HG03469 (cell line): ENCODE measurements at regions not wholly inside any gene's neighbourhood (a gene's known extent, or its start where the extent isn't known, plus 50 kb on each side); places are given as distances from the start of the nearest gene placed in this dataset.

ENCODE experiments used
- ATAC-seq: cut with Tn5 transposase; IDR thresholded peaks from one replicate; pipeline ENCODE4 v1.9.1; 2021; ENCODE audit warnings: mild to moderate bottlenecking, moderate library complexity, moderate number of reproducible peaks; ENCODE audit not compliant: unreplicated experiment

GRCh38 chr6:1257778-1258177 lies 54.1 kb upstream of the FOXQ1 start:
- ATAC-seq: no peak

- ATAC-seq: no peak
Measured at GRCh38 chr6:1256435-1257008, 55.4 kb upstream of the FOXQ1 start.

GRCh38 chr6:1255636-1256365 lies 56.1 kb upstream of the FOXQ1 start:
- no peak for ATAC-seq

- no peak for ATAC-seq
Measured at GRCh38 chr6:1254326-1254725, 57.6 kb upstream of the FOXQ1 start.

- no peak for ATAC-seq
Measured at GRCh38 chr6:1253816-1254215, 58.1 kb upstream of the FOXQ1 start.

- ATAC-seq: no peak
Measured at GRCh38 chr6:1251198-1252155, 60.4 kb upstream of the FOXQ1 start.

- no peak for ATAC-seq
Measured at GRCh38 chr6:1250489-1251197, 61.3 kb upstream of the FOXQ1 start.

GRCh38 chr6:1247894-1248293 lies 64.0 kb upstream of the FOXQ1 start:
- no peak for ATAC-seq

- no peak for ATAC-seq
Measured at GRCh38 chr6:1247056-1247455, 64.8 kb upstream of the FOXQ1 start.

GRCh38 chr6:1244941-1245340 lies 67.0 kb upstream of the FOXQ1 start:
- no peak for ATAC-seq

- ATAC-seq: no peak
Measured at GRCh38 chr6:1244278-1244677, 67.6 kb upstream of the FOXQ1 start.

GRCh38 chr6:1242446-1242845 lies 69.5 kb upstream of the FOXQ1 start:
- ATAC-seq: no peak

- no peak for ATAC-seq
Measured at GRCh38 chr6:1242021-1242420, 69.9 kb upstream of the FOXQ1 start.

GRCh38 chr6:1240766-1241318 lies 71.1 kb upstream of the FOXQ1 start:
- no peak for ATAC-seq

- ATAC-seq: no peak
Measured at GRCh38 chr6:1239805-1240204, 72.1 kb upstream of the FOXQ1 start.

- ATAC-seq: no peak
Measured at GRCh38 chr6:1238040-1238439, 73.9 kb upstream of the FOXQ1 start.

GRCh38 chr6:1237636-1238035 lies 74.3 kb upstream of the FOXQ1 start:
- no peak for ATAC-seq

GRCh38 chr6:1235825-1236224 lies 76.1 kb upstream of the FOXQ1 start:
- ATAC-seq: no peak

- ATAC-seq: no peak
Measured at GRCh38 chr6:1233924-1234323, 78.0 kb upstream of the FOXQ1 start.

GRCh38 chr6:1232578-1232977 lies 79.3 kb upstream of the FOXQ1 start:
- no peak for ATAC-seq

GRCh38 chr6:1231941-1232340 lies 80.0 kb upstream of the FOXQ1 start:
- no peak for ATAC-seq
